ENCODE measurements at regions not wholly inside any gene's neighbourhood (a gene's known extent, or its start where the extent isn't known, plus 50 kb on each side); places are given as distances from the start of the nearest gene placed in this dataset.

GRCh38 chr21:16751695-16752474, 761.0 kb upstream of the CXADR start:
- Histone ChIP-seq H2AFZ (ENCODE audit: low read length) (no peak overlapping the region), H3K79me2 (ENCODE audit: insufficient read depth, low read length) (no peaks in the 10 kb centered on the region), H3K27me3 (ENCODE audit: insufficient read depth, low read length) (no peaks in the 10 kb centered on the region), H3K4me1 (ENCODE audit: insufficient read depth, low read length) (peaks cover 6% of the 10 kb centered on the region), H3K9me3 (ENCODE audit: low read depth, low read length) (no peaks in the 10 kb centered on the region), H3K4me2 (ENCODE audit: insufficient read depth, low read length) (no peak overlapping the region), H3K36me3 (ENCODE audit: insufficient read depth, low read length) (no peaks in the 10 kb centered on the region), H3K4me3 (ENCODE audit: insufficient read depth, low read length) (no peak overlapping the region), H4K20me1 (ENCODE audit: insufficient read depth, low read length) (no peaks in the 10 kb centered on the region), H3K27ac (ENCODE audit: low read depth, low read length) (no peak overlapping the region)
- no peak for DNase-seq (ENCODE audit: insufficient read length, low spot score, missing footprints)
- TF ChIP-seq CTCF (IDR thresholded peaks at IDR 0.05; ENCODE audit: extremely low read depth, low read depth, low read length) = no peak

- no peak for DNase-seq (ENCODE audit: insufficient read length, low spot score, missing footprints)
- no peaks in the 10 kb centered on the region for H3K9me3 ChIP-seq (ENCODE audit: low read depth, low read length)
- no peak overlapping the region for H3K27ac ChIP-seq (ENCODE audit: low read depth, low read length)
- H3K4me1 ChIP-seq (ENCODE audit: insufficient read depth, low read length) = peaks cover 6% of the 10 kb centered on the region
- H4K20me1 ChIP-seq (ENCODE audit: insufficient read depth, low read length) = no peaks in the 10 kb centered on the region
- H3K4me3 ChIP-seq (ENCODE audit: insufficient read depth, low read length) = no peak overlapping the region
- no peaks in the 10 kb centered on the region for H3K36me3 ChIP-seq (ENCODE audit: insufficient read depth, low read length)
- no peak for TF ChIP-seq CTCF (IDR thresholded peaks at IDR 0.05; ENCODE audit: extremely low read depth, low read depth, low read length)
- no peak overlapping the region for H3K4me2 ChIP-seq (ENCODE audit: insufficient read depth, low read length)
- no peaks in the 10 kb centered on the region for H3K27me3 ChIP-seq (ENCODE audit: insufficient read depth, low read length)
- no peak overlapping the region for H2AFZ ChIP-seq (ENCODE audit: low read length)
- H3K79me2 ChIP-seq (ENCODE audit: insufficient read depth, low read length) = no peaks in the 10 kb centered on the region
Measured at GRCh38 chr21:16752475-16752857, 760.4 kb upstream of the CXADR start.

- no peaks in the 10 kb centered on the region for H4K20me1 ChIP-seq (ENCODE audit: insufficient read depth, low read length)
- H2AFZ ChIP-seq (ENCODE audit: low read length) = no peak overlapping the region
- no peaks in the 10 kb centered on the region for H3K27me3 ChIP-seq (ENCODE audit: insufficient read depth, low read length)
- no peak for TF ChIP-seq CTCF (IDR thresholded peaks at IDR 0.05; ENCODE audit: extremely low read depth, low read depth, low read length)
- no peak overlapping the region for H3K4me2 ChIP-seq (ENCODE audit: insufficient read depth, low read length)
- DNase-seq (ENCODE audit: insufficient read length, low spot score, missing footprints) = no peak
- no peaks in the 10 kb centered on the region for H3K36me3 ChIP-seq (ENCODE audit: insufficient read depth, low read length)
- H3K79me2 ChIP-seq (ENCODE audit: insufficient read depth, low read length) = no peaks in the 10 kb centered on the region
- no peak overlapping the region for H3K27ac ChIP-seq (ENCODE audit: low read depth, low read length)
- peaks cover 6% of the 10 kb centered on the region for H3K4me1 ChIP-seq (ENCODE audit: insufficient read depth, low read length)
- H3K4me3 ChIP-seq (ENCODE audit: insufficient read depth, low read length) = no peak overlapping the region
- no peaks in the 10 kb centered on the region for H3K9me3 ChIP-seq (ENCODE audit: low read depth, low read length)
Measured at GRCh38 chr21:16755061-16755460, 757.8 kb upstream of the CXADR start.

- no peaks in the 10 kb centered on the region for H3K27me3 ChIP-seq (ENCODE audit: insufficient read depth, low read length)
- no peaks in the 10 kb centered on the region for H3K79me2 ChIP-seq (ENCODE audit: insufficient read depth, low read length)
- TF ChIP-seq CTCF (IDR thresholded peaks at IDR 0.05; ENCODE audit: extremely low read depth, low read depth, low read length) = no peak
- H3K4me2 ChIP-seq (ENCODE audit: insufficient read depth, low read length) = no peak overlapping the region
- H4K20me1 ChIP-seq (ENCODE audit: insufficient read depth, low read length) = no peaks in the 10 kb centered on the region
- H3K9me3 ChIP-seq (ENCODE audit: low read depth, low read length) = no peaks in the 10 kb centered on the region
- no peak for DNase-seq (ENCODE audit: insufficient read length, low spot score, missing footprints)
- no peak overlapping the region for H3K27ac ChIP-seq (ENCODE audit: low read depth, low read length)
- H3K36me3 ChIP-seq (ENCODE audit: insufficient read depth, low read length) = no peaks in the 10 kb centered on the region
- no peak overlapping the region for H2AFZ ChIP-seq (ENCODE audit: low read length)
- no peaks in the 10 kb centered on the region for H3K4me1 ChIP-seq (ENCODE audit: insufficient read depth, low read length)
- no peak overlapping the region for H3K4me3 ChIP-seq (ENCODE audit: insufficient read depth, low read length)
Measured at GRCh38 chr21:16767201-16767600, 745.6 kb upstream of the CXADR start.
